GM12892 (cell line): ENCODE measurements at regions not wholly inside any gene's neighbourhood (a gene's known extent, or its start where the extent isn't known, plus 50 kb on each side); places are given as distances from the start of the nearest gene placed in this dataset.

Source experiments
- POLR2A ChIP-seq: IDR thresholded peaks from 2 replicates; pipeline ENCODE4 v1.6.1; 2011; ENCODE audit warnings: low read depth, low read length, control low read depth
- POLR2AphosphoS5 ChIP-seq: IDR thresholded peaks from 2 replicates; pipeline ENCODE4 v1.6.1; 2011; ENCODE audit warnings: low read depth, low read length, control low read depth

GRCh38 chr15:55033574-55033973 lies 163.2 kb downstream of the RSL24D1 start:
- TF ChIP-seq POLR2AphosphoS5 (no peak), POLR2A (no peak)
